ENCODE measurements at regions not wholly inside any gene's neighbourhood (a gene's known extent, or its start where the extent isn't known, plus 50 kb on each side); places are given as distances from the start of the nearest gene placed in this dataset.

DNA sequence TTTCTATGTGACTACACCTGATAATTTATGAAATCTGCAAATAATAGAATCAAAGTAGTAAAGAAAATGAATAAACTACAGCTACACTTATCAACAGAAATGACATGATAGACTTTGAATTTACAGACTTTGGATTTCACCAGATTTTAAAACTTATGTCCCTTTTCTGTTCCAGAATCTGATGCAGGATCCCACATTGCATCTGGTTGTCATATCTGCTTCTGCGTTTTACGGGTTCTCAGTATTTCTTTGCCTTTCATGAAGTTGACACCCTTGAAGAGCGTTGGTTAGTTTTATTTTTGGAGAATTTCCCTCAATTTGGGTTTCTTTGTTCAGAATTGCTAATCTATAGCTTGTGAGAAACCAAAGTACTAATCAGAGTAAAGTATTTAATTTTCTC is 174.9 kb upstream of the ADCY2 start:
- TF ChIP-seq, protein P1, sequence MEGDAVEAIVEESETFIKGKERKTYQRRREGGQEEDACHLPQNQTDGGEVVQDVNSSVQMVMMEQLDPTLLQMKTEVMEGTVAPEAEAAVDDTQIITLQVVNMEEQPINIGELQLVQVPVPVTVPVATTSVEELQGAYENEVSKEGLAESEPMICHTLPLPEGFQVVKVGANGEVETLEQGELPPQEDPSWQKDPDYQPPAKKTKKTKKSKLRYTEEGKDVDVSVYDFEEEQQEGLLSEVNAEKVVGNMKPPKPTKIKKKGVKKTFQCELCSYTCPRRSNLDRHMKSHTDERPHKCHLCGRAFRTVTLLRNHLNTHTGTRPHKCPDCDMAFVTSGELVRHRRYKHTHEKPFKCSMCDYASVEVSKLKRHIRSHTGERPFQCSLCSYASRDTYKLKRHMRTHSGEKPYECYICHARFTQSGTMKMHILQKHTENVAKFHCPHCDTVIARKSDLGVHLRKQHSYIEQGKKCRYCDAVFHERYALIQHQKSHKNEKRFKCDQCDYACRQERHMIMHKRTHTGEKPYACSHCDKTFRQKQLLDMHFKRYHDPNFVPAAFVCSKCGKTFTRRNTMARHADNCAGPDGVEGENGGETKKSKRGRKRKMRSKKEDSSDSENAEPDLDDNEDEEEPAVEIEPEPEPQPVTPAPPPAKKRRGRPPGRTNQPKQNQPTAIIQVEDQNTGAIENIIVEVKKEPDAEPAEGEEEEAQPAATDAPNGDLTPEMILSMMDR (conservative IDR thresholded peaks at IDR 0.05; ENCODE audit: low read length) = no peak
- TF ChIP-seq EZH2phosphoT487 (IDR thresholded peaks at IDR 0.05; ENCODE audit: borderline replicate concordance, low read depth, low read length) = no peak
